GM12872 (cell line): ENCODE measurements at regions not wholly inside any gene's neighbourhood (a gene's known extent, or its start where the extent isn't known, plus 50 kb on each side); places are given as distances from the start of the nearest gene placed in this dataset.

ENCODE experiments used
- CTCF ChIP-seq: IDR thresholded peaks from 3 replicates; pipeline ENCODE4 v1.5.1; 2011; ENCODE audit warnings: low read depth, mild to moderate bottlenecking, low read length, moderate library complexity; ENCODE audit not compliant: insufficient read depth

DNA sequence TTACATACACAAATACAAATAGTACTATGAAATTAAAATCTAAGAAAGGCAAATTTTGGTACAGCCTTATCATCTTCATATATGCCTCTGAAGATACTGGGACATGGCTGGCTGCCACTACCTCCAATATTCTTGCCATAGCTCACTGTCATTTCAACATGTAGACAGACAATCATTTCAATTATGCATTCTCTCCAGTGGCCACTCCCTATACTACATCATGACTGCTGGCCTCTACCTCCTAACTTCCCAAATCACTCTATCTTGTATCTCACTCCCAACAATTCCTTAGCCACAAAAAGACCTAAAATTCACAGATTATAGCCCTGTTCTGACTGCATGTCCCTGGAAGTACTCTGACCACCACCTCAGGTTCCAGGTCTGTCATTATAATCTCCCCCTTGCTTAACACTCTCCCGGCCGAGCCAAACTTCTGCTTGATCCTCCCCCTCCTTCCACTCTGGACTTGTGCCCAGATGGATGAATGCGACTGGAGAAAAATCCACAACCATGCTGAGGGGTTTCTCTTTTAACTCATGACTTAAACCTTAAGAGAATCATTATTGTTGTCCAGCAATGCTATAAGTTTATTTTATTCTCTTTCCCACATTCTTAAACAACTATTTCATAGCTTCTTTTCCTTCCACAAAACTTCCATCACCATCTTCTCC, 225.3 kb upstream of the TLE4 start:
- no peak for TF ChIP-seq CTCF

DNA sequence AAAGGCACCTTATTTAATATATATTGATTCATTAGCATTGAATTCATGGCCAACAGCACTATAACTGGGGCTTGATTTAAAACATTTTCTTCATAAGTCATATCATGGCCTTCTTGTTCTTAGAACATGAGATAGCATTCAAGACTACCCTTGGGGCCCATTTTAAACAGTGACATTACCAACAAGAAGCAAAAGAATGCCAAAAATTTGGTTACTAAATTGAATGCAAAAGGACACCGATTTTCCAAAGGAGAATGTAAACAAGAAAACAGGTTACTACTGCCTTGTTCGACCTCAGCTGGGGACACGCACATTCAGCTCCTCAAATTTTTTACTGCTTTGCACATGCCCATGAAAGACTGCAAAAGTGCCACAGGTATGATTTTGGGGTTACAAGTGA, 219.4 kb upstream of the TLE4 start:
- TF ChIP-seq CTCF: no peak

GRCh38 chr9:79353856-79354520, 217.8 kb upstream of the TLE4 start:
- TF ChIP-seq CTCF: no peak

- TF ChIP-seq CTCF: no peak
Observed at GRCh38 chr9:79357194-79357593, 214.6 kb upstream of the TLE4 start.

DNA sequence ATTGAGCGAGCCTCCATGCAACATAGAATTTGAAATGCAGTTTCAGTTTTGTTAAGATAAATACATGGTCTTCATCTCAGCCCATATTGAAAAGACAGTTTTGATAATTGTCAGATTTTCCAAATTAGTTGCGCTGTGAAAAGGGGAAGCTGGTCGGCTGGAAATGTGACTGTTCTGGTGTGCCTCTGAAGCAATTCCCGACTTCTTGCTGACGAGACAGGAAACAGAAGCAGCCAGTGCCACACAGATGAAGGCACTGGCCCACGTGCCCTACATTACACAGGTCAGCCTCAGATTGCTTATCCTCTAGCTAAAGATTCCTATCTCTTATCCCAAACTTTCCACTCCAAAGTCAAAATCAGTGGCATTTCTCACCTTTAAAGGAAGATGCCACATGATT, 214.1 kb upstream of the TLE4 start:
- no peak for TF ChIP-seq CTCF

DNA sequence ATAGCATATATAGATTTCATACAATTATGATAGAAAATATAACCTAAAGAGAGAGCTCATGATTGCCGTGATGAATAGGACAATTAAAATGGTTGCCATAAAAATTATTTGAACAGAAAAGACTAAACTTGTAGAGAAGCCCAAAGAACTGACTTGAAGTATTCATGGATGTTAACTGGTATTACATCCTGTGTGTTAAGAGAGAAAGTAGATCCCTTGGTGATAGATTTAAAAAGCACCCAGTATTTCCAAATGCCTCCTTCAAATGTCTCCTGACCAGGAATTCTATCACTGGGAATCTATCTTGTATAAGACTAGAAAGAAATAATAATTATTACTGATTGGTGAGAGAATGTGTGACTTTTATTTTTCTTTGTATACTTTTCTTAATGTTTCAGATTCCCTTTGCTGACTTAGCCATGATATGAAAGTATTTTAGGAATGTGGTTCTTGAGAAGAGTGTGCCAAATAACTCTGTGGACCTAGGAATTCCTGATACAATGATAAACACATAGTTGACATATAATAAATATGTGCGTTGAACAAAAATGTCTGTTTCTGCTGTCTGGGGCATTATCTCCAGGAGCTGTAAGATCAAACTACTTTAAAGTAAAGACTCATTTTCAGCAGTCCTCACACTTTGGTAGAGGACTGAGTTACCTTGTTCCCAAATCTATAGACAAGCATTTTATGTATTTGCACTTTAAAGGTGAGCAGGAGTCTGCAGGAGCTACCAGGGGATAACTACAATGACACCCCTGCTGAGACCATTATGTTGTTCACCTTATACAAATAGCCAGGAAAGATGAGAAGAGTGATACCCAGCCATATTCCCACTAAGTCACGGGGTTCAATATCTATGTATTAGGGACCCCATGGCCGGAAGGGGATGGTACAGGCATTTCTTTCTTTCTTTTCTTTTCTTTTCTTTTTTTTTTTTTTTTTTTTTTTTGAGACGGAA, 211.1 kb upstream of the TLE4 start:
- no peak for TF ChIP-seq CTCF

DNA sequence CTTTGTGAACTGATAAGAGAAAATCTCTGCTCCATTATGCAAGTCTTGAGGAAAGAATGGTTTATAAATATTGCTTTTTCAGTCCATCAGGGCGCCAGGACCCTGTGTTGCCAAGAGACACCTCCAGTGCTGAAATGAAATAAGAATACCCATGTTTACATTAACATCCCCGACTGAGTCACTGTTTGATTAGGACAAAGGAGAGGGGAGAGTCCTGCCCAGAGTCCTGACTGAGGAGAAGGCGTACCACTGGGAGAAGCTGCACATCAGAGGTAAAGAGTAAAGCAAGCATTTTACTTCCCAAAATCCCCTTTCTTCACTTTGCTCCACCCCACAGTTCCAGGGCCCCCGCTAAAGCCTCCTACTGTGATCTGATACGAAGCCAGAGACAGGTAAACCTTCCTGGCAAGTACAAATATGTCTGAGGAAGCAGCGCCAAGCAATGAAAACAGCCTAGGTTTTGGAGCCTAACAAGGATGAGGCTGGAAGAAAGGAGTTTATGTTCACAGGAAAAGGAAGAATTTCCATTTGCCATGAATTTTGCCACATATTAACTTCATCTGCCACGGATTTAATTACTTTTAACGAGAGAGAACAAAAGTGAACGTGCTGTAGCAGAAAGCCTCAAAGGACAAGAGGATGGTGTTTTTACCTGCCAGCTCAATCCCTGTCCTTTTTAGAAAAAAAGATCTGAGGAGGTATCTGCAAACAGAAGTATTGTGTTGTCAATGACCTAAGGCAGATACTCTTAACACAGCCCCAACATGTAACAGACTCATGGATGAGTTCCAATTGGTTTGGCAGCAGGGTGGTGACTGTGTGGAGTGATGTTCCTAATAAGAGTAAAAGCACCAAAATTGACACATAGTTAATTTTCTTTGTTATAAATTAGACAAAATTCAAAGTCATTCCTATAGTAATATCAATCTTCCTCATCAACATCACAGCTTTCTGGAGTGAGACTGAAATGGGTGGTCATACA, 209.4 kb upstream of the TLE4 start:
- no peak for TF ChIP-seq CTCF
